HepG2 (cell line): ENCODE measurements at regions not wholly inside any gene's neighbourhood (a gene's known extent, or its start where the extent isn't known, plus 50 kb on each side); places are given as distances from the start of the nearest gene placed in this dataset.

Source experiments
- ATAC-seq: fragments of 200-7000 bp; cut with Tn5 transposase; 3 replicates; pipeline ENCODE4 v1.9.1; 2020; ENCODE audit warnings: mild to moderate bottlenecking, moderate library complexity
- BruUV-seq: library from RNA; stranded (reverse); fragments of 400-500 nt; replicated peaks from 2 replicates; lab custom pipeline; 2021; lab: Mats Ljungman, UMichigan
- CTCF ChIA-PET: fragments of 300-600 bp; formaldehyde crosslinking; extraction: SDS; loops from one replicate; lab custom pipeline; 2021; ENCODE audit warnings: low total read pairs, inconsistent platforms, low intra/inter-chr PET ratio; lab: Yijun Ruan, JAX
- POLR2A ChIA-PET: fragments of 350-600 bp; sonication (Branson Sonifier 250); formaldehyde crosslinking; loops from one replicate; lab custom pipeline; 2020; ENCODE audit warnings: antibody characterized with exemption, inconsistent platforms; lab: Yijun Ruan, JAX
- DNase-seq: peaks from one replicate; pipeline ENCODE4 v3.0.0-alpha.2; 2015; ENCODE audit warnings: low spot score
- FAIRE-seq: peaks from 3 replicates; lab custom pipeline; 2011; peaks lifted over from hg19 to GRCh38; lab: Jason Lieb, UNC
- H2AFZ ChIP-seq: one replicate; pipeline ENCODE4 v1.6.1; 2011; ENCODE audit warnings: low read length, inconsistent platforms
- H3K27ac ChIP-seq: fragments of 300-600 bp; 3 replicates; pipeline ENCODE4 v1.8.0; 2011; ENCODE audit warnings: mixed run types, mild to moderate bottlenecking, mixed read lengths, low read length, inconsistent platforms; ENCODE audit not compliant: insufficient read depth; ENCODE audit errors: extremely low read length
- H3K27me3 ChIP-seq, 2 experiments: fragments of 200-600 bp in 1 of 2; 2 replicates in 1 of 2; 3 replicates in 1 of 2; pipeline versions ENCODE4 v1.6.0 to v1.8.0; 2011; ENCODE audit warnings: low read length in 2 of 2, mild to moderate bottlenecking in 2 of 2, moderate library complexity in 2 of 2, inconsistent platforms in 1 of 2; ENCODE audit not compliant: insufficient read depth in 2 of 2, control insufficient read depth in 1 of 2
- H3K36me3 ChIP-seq, 2 experiments: fragments of 200-600 bp in 1 of 2; replicated peaks in 1 of 2; 2 replicates in 1 of 2; 3 replicates in 1 of 2; pipeline versions ENCODE4 v1.5.1 to v1.8.0; 2011; ENCODE audit warnings: low read length in 2 of 2, inconsistent platforms in 1 of 2; ENCODE audit not compliant: insufficient read depth in 2 of 2, control insufficient read depth in 1 of 2
- H3K4me1 ChIP-seq: 2 replicates; pipeline ENCODE4 v1.5.1; 2012; ENCODE audit warnings: low read length, inconsistent platforms; ENCODE audit not compliant: insufficient read depth
- H3K4me2 ChIP-seq: 2 replicates; pipeline ENCODE4 v1.6.0; 2011; ENCODE audit warnings: low read depth, low read length, inconsistent platforms
- H3K4me3 ChIP-seq, 3 experiments: fragments of 200-600 bp in 1 of 3; sonication (generic), shearing (Covaris generic) in 1 of 3; replicated peaks in 1 of 3; 2 replicates each; pipeline ENCODE4 v1.5.1; 2011 to 2016; ENCODE audit warnings: low read length in 3 of 3, inconsistent platforms in 2 of 3, low read depth in 2 of 3, mild to moderate bottlenecking in 2 of 3, control low read depth in 1 of 3, mixed read lengths in 1 of 3; ENCODE audit not compliant: insufficient read depth in 1 of 3
- H3K79me2 ChIP-seq: one replicate; pipeline ENCODE4 v1.6.1; 2011; ENCODE audit warnings: low read length, inconsistent platforms; ENCODE audit not compliant: insufficient read depth
- H3K9ac ChIP-seq: 2 replicates; pipeline ENCODE4 v1.6.0; 2011; ENCODE audit warnings: mild to moderate bottlenecking, low read depth, low read length, inconsistent platforms; ENCODE audit not compliant: insufficient read depth
- H3K9me3 ChIP-seq: 2 replicates; pipeline ENCODE4 v1.5.1; 2012; ENCODE audit warnings: mild to moderate bottlenecking, low read length
- H4K20me1 ChIP-seq: 2 replicates; pipeline ENCODE4 v1.6.0; 2011; ENCODE audit warnings: inconsistent platforms, mild to moderate bottlenecking, low read length, moderate library complexity; ENCODE audit not compliant: insufficient read depth
- CHD4 ChIP-seq: fragments of 200-600 bp; sonication (generic); IDR thresholded peaks from 2 replicates; pipeline ENCODE4 v1.7.0; 2017; ENCODE audit warnings: mild to moderate bottlenecking, low read length, borderline replicate concordance
- CTCF ChIP-seq: sonication (generic); formaldehyde crosslinking; IDR thresholded peaks from 2 replicates; pipeline ENCODE4 v1.5.0; 2020; ENCODE audit warnings: mild to moderate bottlenecking, missing genetic modification reagents, moderate library complexity
- HNF1B ChIP-seq: sonication (generic); formaldehyde crosslinking; IDR thresholded peaks from 2 replicates; pipeline ENCODE4 v1.5.1; 2020; ENCODE audit warnings: mild to moderate bottlenecking, moderate library complexity, missing genetic modification reagents
- HNRNPL ChIP-seq: fragments of 200-400 bp; formaldehyde crosslinking; IDR thresholded peaks from 2 replicates; pipeline ENCODE4 v1.6.1; 2017; ENCODE audit warnings: mild to moderate bottlenecking, low read depth, low read length
- IKZF1 ChIP-seq: fragments of 450-650 bp; IDR thresholded peaks from 2 replicates; pipeline ENCODE4 v1.7.1; 2016
- STAG1 ChIP-seq: sonication (generic); formaldehyde crosslinking; IDR thresholded peaks from 2 replicates; pipeline ENCODE4 v1.4.0; 2020; ENCODE audit warnings: missing genetic modification reagents
- THAP8 ChIP-seq: sonication (generic); formaldehyde crosslinking; IDR thresholded peaks from 2 replicates; pipeline ENCODE4 v1.5.1; 2020; ENCODE audit warnings: missing genetic modification reagents, mild to moderate bottlenecking, borderline replicate concordance
- YEATS4 ChIP-seq: sonication (generic); formaldehyde crosslinking; IDR thresholded peaks from 2 replicates; pipeline ENCODE4 v1.4.0; 2020; ENCODE audit warnings: missing genetic modification reagents, borderline replicate concordance
- ZFP36 ChIP-seq: fragments of 150-350 bp; IDR thresholded peaks from 2 replicates; pipeline ENCODE4 v1.6.1; 2018; ENCODE audit warnings: borderline replicate concordance, low read length, low read depth; ENCODE audit not compliant: partially characterized antibody
- ZNF138 ChIP-seq: sonication (generic); formaldehyde crosslinking; IDR thresholded peaks from 2 replicates; pipeline ENCODE4 v1.5.0; 2020; ENCODE audit warnings: mild to moderate bottlenecking, low read depth, missing genetic modification reagents
- ZNF230 ChIP-seq: sonication (generic); formaldehyde crosslinking; IDR thresholded peaks from 2 replicates; pipeline ENCODE4 v1.4.0; 2020; ENCODE audit warnings: mild to moderate bottlenecking, missing genetic modification reagents
- ZNF256 ChIP-seq: sonication (generic); formaldehyde crosslinking; conservative IDR thresholded peaks from 2 replicates; pipeline ENCODE4 v1.4.0; 2020; ENCODE audit warnings: missing genetic modification reagents
- ZNF274 ChIP-seq: sonication (generic); formaldehyde crosslinking; IDR thresholded peaks from 2 replicates; pipeline ENCODE4 v1.5.1; 2020; ENCODE audit warnings: mild to moderate bottlenecking, missing genetic modification reagents
- ZNF496 ChIP-seq: sonication (generic); formaldehyde crosslinking; IDR thresholded peaks from 2 replicates; pipeline ENCODE4 v1.8.1; 2023; ENCODE audit warnings: mild to moderate bottlenecking, moderate library complexity, missing genetic modification reagents; ENCODE audit not compliant: insufficient replicate concordance
- ZNF572 ChIP-seq: sonication (generic); formaldehyde crosslinking; IDR thresholded peaks from 2 replicates; pipeline ENCODE4 v1.5.1; 2020; ENCODE audit warnings: mild to moderate bottlenecking, missing genetic modification reagents
- WGBS: methylation state at CpG from one replicate; pipeline ENCODE4 v1.1.6; 2017; ENCODE audit warnings: low lambda C conversion rate; 5-methylcytosine and 5-hydroxymethylcytosine counted together
- in situ Hi-C: cut with HindIII; loops from 2 replicates; pipeline ENCODE4 v1.10.0; 2017; ENCODE audit warnings: low pct_unique_long_range_greater_than_20kb; ENCODE audit not compliant: extremely low pct_ligation_motif_present
- intact Hi-C: fragments of 100-400 bp; cut with micrococcal nuclease; formaldehyde crosslinking; loops from one replicate; pipeline ENCODE4 v1.10.0; 2022; ENCODE audit not compliant: unreplicated experiment

- FAIRE-seq = no peak
- 6% methylated on average over 3 of the region's 3 CpGs for WGBS
- H3K9ac ChIP-seq = no peak overlapping the region
- no peaks in the 10 kb centered on the region for H3K4me1 ChIP-seq
- H4K20me1 ChIP-seq = no peaks in the 10 kb centered on the region
- H3K27me3 ChIP-seq = no peaks in the 10 kb centered on the region
- CTCF ChIA-PET = no interaction called here
- H3K36me3 ChIP-seq = no peaks in the 10 kb centered on the region
- no peaks in the 10 kb centered on the region for H3K79me2 ChIP-seq
- H3K4me2 ChIP-seq = no peak overlapping the region
- no peak for DNase-seq
- no peak overlapping the region for H2AFZ ChIP-seq
- no peak overlapping the region for H3K27ac ChIP-seq
- H3K4me3 ChIP-seq = no peak overlapping the region
- in situ Hi-C loops = no loop called here
- TF ChIP-seq STAG1 = peak; percentile 32
- TF ChIP-seq HNRNPL = no peak
- TF ChIP-seq CTCF (CRISPR knock-in tag) = peak; percentile 37; the same call in 1 of the 2 replicates
- TF ChIP-seq, all 625 proteins: peak for 2
- intact Hi-C loops = no loop called here
- POLR2A ChIA-PET = no interaction called here
- ATAC-seq = no peak
- H3K9me3 ChIP-seq = no peaks in the 10 kb centered on the region
- no TSS peak for BruUV-seq
Observed at GRCh38 chr9:82763656-82764055, 299.3 kb downstream of the RASEF start.

GRCh38 chr9:82764061-82764668 is 298.8 kb downstream of the RASEF start:
- no peak overlapping the region for H2AFZ ChIP-seq
- H4K20me1 ChIP-seq = no peaks in the 10 kb centered on the region
- TF ChIP-seq YEATS4 (CRISPR knock-in tag) (no peak), HNF1B (CRISPR knock-in tag) (no peak), THAP8 (no peak), ZNF496 (CRISPR knock-in tag) (no peak), ZNF274 (no peak), ZFP36 (no peak), IKZF1 (no peak), ZNF572 (CRISPR knock-in tag) (no peak), ZNF230 (CRISPR knock-in tag) (no peak), ZNF138 (CRISPR knock-in tag) (no peak), ZNF256 (CRISPR knock-in tag) (no peak), CHD4 (no peak)
- TF ChIP-seq, all 625 proteins: peak for 0
- no peaks in the 10 kb centered on the region for H3K36me3 ChIP-seq
- no peak overlapping the region for H3K4me2 ChIP-seq
- in situ Hi-C loops = no loop called here
- ATAC-seq (no peak), DNase-seq (no peak), FAIRE-seq (no peak)
- no peak overlapping the region for H3K4me3 ChIP-seq
- no peak overlapping the region for H3K27ac ChIP-seq
- intact Hi-C loops = no loop called here
- no peak overlapping the region for H3K9ac ChIP-seq
- BruUV-seq = no TSS peak
- WGBS = 23% methylated on average over 5 of the region's 5 CpGs
- H3K79me2 ChIP-seq = no peaks in the 10 kb centered on the region
- no peaks in the 10 kb centered on the region for H3K9me3 ChIP-seq
- ChIA-PET POLR2A (no interaction called here), CTCF (no interaction called here)
- H3K4me1 ChIP-seq = no peaks in the 10 kb centered on the region
- no peaks in the 10 kb centered on the region for H3K27me3 ChIP-seq
